Mesothelial cell of epicardium (in vitro differentiated cells): ENCODE measurements at regions not wholly inside any gene's neighbourhood (a gene's known extent, or its start where the extent isn't known, plus 50 kb on each side); places are given as distances from the start of the nearest gene placed in this dataset.

Experiments
- DNase-seq, 2 experiments: peaks; one replicate each; pipeline ENCODE4 v3.0.0; 2021; ENCODE audit warnings: low spot score in 2 of 2; ENCODE audit not compliant: unreplicated experiment in 2 of 2
- H3K27ac Mint-ChIP-seq: 2 replicates; pipeline ENCODE4 v1.8.0; 2021; ENCODE audit warnings: mixed read lengths
- H3K27me3 Mint-ChIP-seq: 2 replicates; pipeline ENCODE4 v1.8.0; 2021; ENCODE audit warnings: low read depth, mixed read lengths
- H3K36me3 Mint-ChIP-seq: 2 replicates; pipeline ENCODE4 v1.8.0; 2021; ENCODE audit warnings: mixed read lengths
- H3K4me1 Mint-ChIP-seq: 2 replicates; pipeline ENCODE4 v1.8.0; 2021; ENCODE audit warnings: mixed read lengths
- H3K4me3 Mint-ChIP-seq: 2 replicates; pipeline ENCODE4 v1.8.0; 2021; ENCODE audit warnings: mild to moderate bottlenecking, moderate library complexity, mixed read lengths
- H3K9me3 Mint-ChIP-seq: 2 replicates; pipeline ENCODE4 v1.8.0; 2021; ENCODE audit warnings: mixed read lengths
- CTCF ChIP-seq: fragments of 200-600 bp; sonication (generic); IDR thresholded peaks from one replicate; pipeline ENCODE4 v1.5.0; 2021; ENCODE audit warnings: antibody characterized with exemption; ENCODE audit not compliant: unreplicated experiment

GRCh38 chr5:34449639-34450038 lies 206.5 kb upstream of the RAI14 start:
- H3K27ac Mint-ChIP-seq = no peak overlapping the region
- H3K4me1 Mint-ChIP-seq = peaks cover 17% of the 10 kb centered on the region
- no peak for TF ChIP-seq CTCF
- H3K27me3 Mint-ChIP-seq = peaks cover 1% of the 10 kb centered on the region
- H3K9me3 Mint-ChIP-seq = peaks cover 6% of the 10 kb centered on the region
- no peaks in the 10 kb centered on the region for H3K36me3 Mint-ChIP-seq
- DNase-seq = no peak
- H3K4me3 Mint-ChIP-seq = no peak overlapping the region

- no peak overlapping the region for H3K27ac Mint-ChIP-seq
- H3K4me1 Mint-ChIP-seq = peaks cover 17% of the 10 kb centered on the region
- TF ChIP-seq CTCF = no peak
- H3K36me3 Mint-ChIP-seq = no peaks in the 10 kb centered on the region
- no peak for DNase-seq
- no peak overlapping the region for H3K4me3 Mint-ChIP-seq
- peaks cover 6% of the 10 kb centered on the region for H3K9me3 Mint-ChIP-seq
- peaks cover 1% of the 10 kb centered on the region for H3K27me3 Mint-ChIP-seq
These were observed 205.8 kb upstream of the RAI14 start for GRCh38 chr5:34450338-34450737.

GRCh38 chr5:34452170-34452828 lies 203.8 kb upstream of the RAI14 start:
- peaks cover 1% of the 10 kb centered on the region for H3K27me3 Mint-ChIP-seq
- no peak overlapping the region for H3K4me3 Mint-ChIP-seq
- peak overlapping the region; percentile 64 for H3K27ac Mint-ChIP-seq
- H3K9me3 Mint-ChIP-seq = no peaks in the 10 kb centered on the region
- H3K4me1 Mint-ChIP-seq = peaks cover 17% of the 10 kb centered on the region
- no peaks in the 10 kb centered on the region for H3K36me3 Mint-ChIP-seq
- DNase-seq = peak in 1 of 2 experiments; percentile 42
- no peak for TF ChIP-seq CTCF

GRCh38 chr5:34455098-34455497 lies 201.0 kb upstream of the RAI14 start:
- no peak for TF ChIP-seq CTCF
- no peak overlapping the region for H3K4me3 Mint-ChIP-seq
- DNase-seq = no peak
- peaks cover 8% of the 10 kb centered on the region for H3K9me3 Mint-ChIP-seq
- H3K4me1 Mint-ChIP-seq = peaks cover 17% of the 10 kb centered on the region
- peaks cover 1% of the 10 kb centered on the region for H3K27me3 Mint-ChIP-seq
- no peaks in the 10 kb centered on the region for H3K36me3 Mint-ChIP-seq
- H3K27ac Mint-ChIP-seq = no peak overlapping the region

- H3K4me3 Mint-ChIP-seq = no peak overlapping the region
- no peak overlapping the region for H3K27ac Mint-ChIP-seq
- H3K36me3 Mint-ChIP-seq = no peaks in the 10 kb centered on the region
- no peak for DNase-seq
- H3K4me1 Mint-ChIP-seq = peaks cover 3% of the 10 kb centered on the region
- H3K27me3 Mint-ChIP-seq = no peaks in the 10 kb centered on the region
- H3K9me3 Mint-ChIP-seq = peaks cover 25% of the 10 kb centered on the region
- TF ChIP-seq CTCF = no peak
These were observed 196.2 kb upstream of the RAI14 start for GRCh38 chr5:34459908-34460307.

- no peaks in the 10 kb centered on the region for H3K27me3 Mint-ChIP-seq
- no peak overlapping the region for H3K4me3 Mint-ChIP-seq
- H3K36me3 Mint-ChIP-seq = no peaks in the 10 kb centered on the region
- no peak for TF ChIP-seq CTCF
- no peak overlapping the region for H3K27ac Mint-ChIP-seq
- peaks cover 4% of the 10 kb centered on the region for H3K4me1 Mint-ChIP-seq
- no peak for DNase-seq
- H3K9me3 Mint-ChIP-seq = peaks cover 25% of the 10 kb centered on the region
These were observed 195.6 kb upstream of the RAI14 start for GRCh38 chr5:34460496-34460895.
